Keratinocyte (primary cell): ENCODE measurements at regions not wholly inside any gene's neighbourhood (a gene's known extent, or its start where the extent isn't known, plus 50 kb on each side); places are given as distances from the start of the nearest gene placed in this dataset.
A peak's percentile ranks its signal among the peaks of the same experiment; 100 is the strongest.
"Not testable (repeated sequence)": the region's sequence is repeated elsewhere in the genome, so short reads cannot be mapped to it uniquely, and the experiment has no call there.

Experiments used
- DNase-seq: peaks from one replicate; pipeline ENCODE4 v3.0.0-alpha.2; 2011; ENCODE audit warnings: low read depth, missing footprints, low spot score
- FAIRE-seq: peaks from 2 replicates; lab custom pipeline; 2011; peaks lifted over from hg19 to GRCh38; lab: Jason Lieb, UNC
- H2AFZ ChIP-seq: 2 replicates; pipeline ENCODE4 v1.6.0; 2012; ENCODE audit warnings: low read length, control low read depth, inconsistent platforms; ENCODE audit not compliant: control insufficient read depth
- H3K27ac ChIP-seq: 2 replicates; pipeline ENCODE4 v1.5.1; 2011; ENCODE audit warnings: low read length; ENCODE audit not compliant: control insufficient read depth, insufficient read depth
- H3K27me3 ChIP-seq: 3 replicates; pipeline ENCODE4 v1.6.0; 2011; ENCODE audit warnings: low read length; ENCODE audit not compliant: control insufficient read depth, insufficient read depth; ENCODE audit errors: extremely low read depth
- H3K36me3 ChIP-seq, 2 experiments: 2 replicates in 1 of 2; 3 replicates in 1 of 2; pipeline ENCODE4 v1.5.1; 2011; ENCODE audit warnings: low read length in 2 of 2, mild to moderate bottlenecking in 1 of 2; ENCODE audit not compliant: control insufficient read depth in 2 of 2, insufficient read depth in 2 of 2; ENCODE audit errors: extremely low read depth in 1 of 2
- H3K4me1 ChIP-seq: 3 replicates; pipeline ENCODE4 v1.5.1; 2011; ENCODE audit warnings: low read length; ENCODE audit not compliant: control insufficient read depth, insufficient read depth; ENCODE audit errors: extremely low read depth
- H3K4me2 ChIP-seq: 3 replicates; pipeline ENCODE4 v1.6.0; 2011; ENCODE audit warnings: low read depth, low read length; ENCODE audit not compliant: control insufficient read depth, insufficient read depth; ENCODE audit errors: extremely low read depth
- H3K4me3 ChIP-seq, 3 experiments: fragments of 200-600 bp in 1 of 3; sonication (generic) in 1 of 3; 2 replicates in 2 of 3; 3 replicates in 1 of 3; pipeline ENCODE4 v1.5.1; 2011 to 2016; ENCODE audit warnings: low read length in 3 of 3, mild to moderate bottlenecking in 3 of 3, control low read depth in 2 of 3, inconsistent platforms in 1 of 3, low read depth in 1 of 3, mixed read lengths in 1 of 3, mixed run types in 1 of 3, moderate library complexity in 1 of 3; ENCODE audit not compliant: control insufficient read depth in 2 of 3, insufficient read depth in 2 of 3; ENCODE audit errors: extremely low read depth in 1 of 3
- H3K79me2 ChIP-seq: 2 replicates; pipeline ENCODE4 v1.6.0; 2012; ENCODE audit warnings: low read length; ENCODE audit not compliant: control insufficient read depth, insufficient read depth
- H3K9ac ChIP-seq: 3 replicates; pipeline ENCODE4 v1.6.0; 2011; ENCODE audit warnings: low read length; ENCODE audit not compliant: control insufficient read depth, insufficient read depth; ENCODE audit errors: extremely low read depth
- H3K9me1 ChIP-seq: 3 replicates; pipeline ENCODE4 v1.6.0; 2011; ENCODE audit warnings: low read length; ENCODE audit not compliant: control insufficient read depth, insufficient read depth; ENCODE audit errors: extremely low read depth
- H3K9me3 ChIP-seq: 2 replicates; pipeline ENCODE4 v1.5.1; 2012; ENCODE audit warnings: low read depth, low read length; ENCODE audit not compliant: control insufficient read depth
- H4K20me1 ChIP-seq: 3 replicates; pipeline ENCODE4 v1.6.0; 2011; ENCODE audit warnings: low read length; ENCODE audit not compliant: control insufficient read depth, insufficient read depth; ENCODE audit errors: extremely low read depth
- CTCF ChIP-seq, 3 experiments: IDR thresholded peaks in 1 of 3; conservative IDR thresholded peaks in 1 of 3; optimal IDR thresholded peaks in 1 of 3; 2 replicates in 2 of 3; 3 replicates in 1 of 3; pipeline versions ENCODE3 to v1.5.1; 2011; ENCODE audit warnings: low read length in 3 of 3, mild to moderate bottlenecking in 3 of 3, moderate library complexity in 2 of 3, control low read depth in 1 of 3, inconsistent platforms in 1 of 3; ENCODE audit not compliant: insufficient read depth in 2 of 3; ENCODE audit errors: extremely low read depth in 1 of 3
- EZH2 ChIP-seq: IDR thresholded peaks from one replicate; pipeline ENCODE4 v1.6.1; 2012; ENCODE audit warnings: inconsistent platforms, mild to moderate bottlenecking, low read length, moderate library complexity
- dilution Hi-C: fragments of 300-500 bp; cut with MboI; formaldehyde crosslinking; loops from one replicate; pipeline ENCODE4 v1.7.0; 2020; ENCODE audit warnings: low sequenced_read_pairs; ENCODE audit not compliant: extremely low pct_ligation_motif_present

- dilution Hi-C loops, DNase-seq, H3K9ac ChIP-seq, H3K79me2 ChIP-seq, H3K9me1 ChIP-seq, H3K27ac ChIP-seq, H3K4me3 ChIP-seq, H3K9me3 ChIP-seq, H4K20me1 ChIP-seq, FAIRE-seq, H3K36me3 ChIP-seq, H3K4me1 ChIP-seq, H3K27me3 ChIP-seq, H2AFZ ChIP-seq, H3K4me2 ChIP-seq: not testable (repeated sequence)
Observed at GRCh38 chr9:38813855-38814254, 93.9 kb upstream of the FAM240B start.

- DNase-seq, dilution Hi-C loops, H3K9me1 ChIP-seq, H3K79me2 ChIP-seq, H3K4me1 ChIP-seq, H3K4me2 ChIP-seq, H3K27me3 ChIP-seq, H3K9ac ChIP-seq, FAIRE-seq, H3K36me3 ChIP-seq, H4K20me1 ChIP-seq, H2AFZ ChIP-seq, H3K4me3 ChIP-seq, H3K9me3 ChIP-seq: not testable (repeated sequence)
- H3K27ac ChIP-seq, result peak overlapping the region; percentile 36
Observed at GRCh38 chr9:38807919-38808459, 88.1 kb upstream of the FAM240B start.

GRCh38 chr9:38771593-38771992 is 51.7 kb upstream of the FAM240B start:
- Histone ChIP-seq H3K9me1 (no peaks in the 10 kb centered on the region), H3K79me2 (no peaks in the 10 kb centered on the region), H3K4me2 (no peak overlapping the region), H3K9ac (no peak overlapping the region), H3K36me3 (no peaks in the 10 kb centered on the region), H3K9me3 (no peaks in the 10 kb centered on the region), H3K4me1 (no peaks in the 10 kb centered on the region), H4K20me1 (no peaks in the 10 kb centered on the region), H3K27ac (no peak overlapping the region), H3K27me3 (no peaks in the 10 kb centered on the region), H3K4me3 (no peak overlapping the region), H2AFZ (no peak overlapping the region)
- dilution Hi-C loops, result no loop called here
- no peak for DNase-seq
- no peak for FAIRE-seq
- TF ChIP-seq EZH2, result no peak
- TF ChIP-seq CTCF (optimal IDR thresholded peaks at IDR 0.05 in 1 of 3, IDR thresholded peaks at IDR 0.05 in 1 of 3, conservative IDR thresholded peaks at IDR 0.05 in 1 of 3; ENCODE audit: extremely low read depth in 1 of 3, insufficient read depth in 2 of 3, low read length in 3 of 3), result no peak
